Right lobe of liver (tissue), 6 donors: ENCODE measurements at regions not wholly inside any gene's neighbourhood (a gene's known extent, or its start where the extent isn't known, plus 50 kb on each side); places are given as distances from the start of the nearest gene placed in this dataset.

ENCODE experiments used
- ATAC-seq, 4 donors: fragments of 200-7000 bp; cut with Tn5 transposase; one replicate each; pipeline ENCODE4 v1.9.1; 2020; ENCODE audit warnings: mild to moderate bottlenecking in 4 of 4, moderate library complexity in 4 of 4
- DNase-seq, 3 donors: peaks; one replicate each; pipeline ENCODE4 v3.0.0-alpha.2; 2020
- H3K27ac ChIP-seq, 3 donors: fragments of 200-600 bp; one replicate each; pipeline ENCODE4 v1.8.0; 2022
- H3K27me3 ChIP-seq, 2 donors: fragments of 200-600 bp; one replicate each; pipeline ENCODE4 v1.8.0; 2022
- H3K36me3 ChIP-seq, 4 donors: fragments of 200-600 bp; sonication (generic) in 1 of 4; one replicate each; pipeline versions ENCODE4 v1.5.1 to v1.8.0; 2017 to 2022; ENCODE audit warnings: control low read depth in 1 of 4
- H3K4me1 ChIP-seq, 4 donors: fragments of 200-600 bp; sonication (generic) in 1 of 4; one replicate each; pipeline versions ENCODE4 v1.5.1 to v1.8.0; 2017 to 2022; ENCODE audit warnings: control low read depth in 1 of 4
- H3K4me3 ChIP-seq, 3 donors: fragments of 200-600 bp; one replicate each; pipeline ENCODE4 v1.8.0; 2022
- H3K9me3 ChIP-seq, 4 donors: fragments of 200-600 bp; sonication (generic) in 1 of 4; one replicate each; pipeline versions ENCODE4 v1.5.1 to v1.8.0; 2017 to 2022; ENCODE audit warnings: control low read depth in 1 of 4
- CTCF ChIP-seq, 4 donors: fragments of 200-600 bp in 3 of 4; fragments of 450-650 bp in 1 of 4; IDR thresholded peaks; one replicate each; pipeline versions ENCODE4 v1.5.1 to v1.8.0; 2016 to 2022; ENCODE audit warnings: antibody characterized with exemption in 4 of 4, mild to moderate bottlenecking in 2 of 4
- POLR2A ChIP-seq: fragments of 450-650 bp; IDR thresholded peaks from one replicate; pipeline ENCODE4 v1.6.1; 2017; ENCODE audit warnings: antibody characterized with exemption, mild to moderate bottlenecking
- WGBS: methylation state at CpG from one replicate; pipeline ENCODE4 v1.1.6; 2018; ENCODE audit warnings: low coverage, low lambda C conversion rate; ENCODE audit not compliant: insufficient coverage; ENCODE audit errors: missing lambda C conversion rate; 5-methylcytosine and 5-hydroxymethylcytosine counted together
- intact Hi-C, 2 donors: fragments of 100-400 bp; cut with DNase I; formaldehyde crosslinking; loops; one replicate each; pipeline versions ENCODE4 v1.11.2 to v1.14.1; 2022
- donor health status: DM: no; HTN: yes; CAD: no.
- donor health status: DM: no; HTN: no; CAD: no.
- donor health status: DM: no; HTN: no; CAD: no.
- donor health status: DM: no; HTN: yes; CAD: no.
- donor health status: DM: no; HTN: yes; CAD: no.

GRCh38 chr1:53408013-53408754 lies 51.0 kb upstream of the DMRTB1 start:
- no peak for ATAC-seq

GRCh38 chr1:53408755-53409129 lies 50.5 kb upstream of the DMRTB1 start:
- ATAC-seq = no peak
- no peaks in the 10 kb centered on the region for H3K27me3 ChIP-seq
- H3K4me1 ChIP-seq = no peaks in the 10 kb centered on the region
- TF ChIP-seq CTCF (IDR thresholded peaks at IDR 0.05) (no peak), POLR2A (no peak)
- H3K4me3 ChIP-seq = no peak overlapping the region
- no peaks in the 10 kb centered on the region for H3K36me3 ChIP-seq
- H3K27ac ChIP-seq = no peak overlapping the region
- H3K9me3 ChIP-seq = no peaks in the 10 kb centered on the region
- WGBS = 46% methylated on average over 6 of the region's 7 CpGs
- DNase-seq = no peak
- intact Hi-C loops = no loop called here

More at GRCh38 chr1:53408013-53408754, 51.0 kb upstream of the DMRTB1 start:
- H3K27me3 ChIP-seq = no peaks in the 10 kb centered on the region
- H3K27ac ChIP-seq = no peak overlapping the region
- H3K9me3 ChIP-seq = no peaks in the 10 kb centered on the region
- intact Hi-C loops = no loop called here
- WGBS = 63% methylated on average over 2 of the region's 6 CpGs
- TF ChIP-seq CTCF (IDR thresholded peaks at IDR 0.05) = no peak
- no peak for TF ChIP-seq POLR2A
- H3K4me1 ChIP-seq = no peaks in the 10 kb centered on the region
- DNase-seq = no peak
- H3K4me3 ChIP-seq = no peak overlapping the region
- no peaks in the 10 kb centered on the region for H3K36me3 ChIP-seq

GRCh38 chr1:53409233-53409632 lies 50.0 kb upstream of the DMRTB1 start:
- TF ChIP-seq POLR2A (no peak), CTCF (IDR thresholded peaks at IDR 0.05) (no peak)
- Histone ChIP-seq H3K27me3 (no peaks in the 10 kb centered on the region), H3K4me3 (no peak overlapping the region), H3K27ac (no peak overlapping the region), H3K9me3 (no peaks in the 10 kb centered on the region), H3K36me3 (no peaks in the 10 kb centered on the region), H3K4me1 (no peaks in the 10 kb centered on the region)
- ATAC-seq = no peak
- intact Hi-C loops = no loop called here
- 44% methylated on average over 1 of the region's 7 CpGs for WGBS
- no peak for DNase-seq
